ENCODE measurements at regions not wholly inside any gene's neighbourhood (a gene's known extent, or its start where the extent isn't known, plus 50 kb on each side); places are given as distances from the start of the nearest gene placed in this dataset.

- TF ChIP-seq CTCF (conservative IDR thresholded peaks at IDR 0.05; ENCODE audit: low read depth, low read length): no peak
- no peak for TF ChIP-seq RAD21 (IDR thresholded peaks at IDR 0.05; ENCODE audit: low read length)
- no peak for TF ChIP-seq POLR2A (IDR thresholded peaks at IDR 0.05; ENCODE audit: low read depth, low read length)
These were observed 633.4 kb upstream of the COBL start for GRCh38 chr7:51949726-51950644.
